OCI-LY1 (cell line): ENCODE measurements at regions not wholly inside any gene's neighbourhood (a gene's known extent, or its start where the extent isn't known, plus 50 kb on each side); places are given as distances from the start of the nearest gene placed in this dataset.

ENCODE experiments used
- CTCF ChIP-seq: fragments of 200-600 bp; sonication (generic), shearing (Covaris generic); IDR thresholded peaks from 2 replicates; pipeline ENCODE4 v1.5.1; 2017; ENCODE audit warnings: mild to moderate bottlenecking, antibody characterized with exemption, low read length, moderate library complexity, mixed read lengths
- EZH2 ChIP-seq: fragments of 200-600 bp; sonication (generic), shearing (Covaris generic); IDR thresholded peaks from 2 replicates; pipeline ENCODE4 v1.8.0; 2017; ENCODE audit warnings: borderline replicate concordance, mixed run types, mild to moderate bottlenecking, antibody characterized with exemption, low read length, moderate library complexity, mixed read lengths

GRCh38 chr6:10093282-10093681, 321.6 kb downstream of the TFAP2A start:
- TF ChIP-seq CTCF (no peak), EZH2 (no peak)
